DOHH2 (cell line): ENCODE measurements at regions not wholly inside any gene's neighbourhood (a gene's known extent, or its start where the extent isn't known, plus 50 kb on each side); places are given as distances from the start of the nearest gene placed in this dataset.

Experiments
- EZH2phosphoT487 ChIP-seq: fragments of 200-600 bp; sonication (generic); IDR thresholded peaks from 2 replicates; pipeline ENCODE4 v1.6.1; 2017; ENCODE audit warnings: borderline replicate concordance, mild to moderate bottlenecking, antibody characterized with exemption, low read length, moderate library complexity, mixed read lengths
- TF ChIP-seq, protein P1 (sequence below): fragments of 200-600 bp; sonication (generic); IDR thresholded peaks from one replicate; pipeline ENCODE4 v1.5.1; 2014; ENCODE audit warnings: antibody characterized with exemption, mild to moderate bottlenecking, low read depth, low read length; ENCODE audit not compliant: poor library complexity, severe bottlenecking

- TF ChIP-seq, protein P1, sequence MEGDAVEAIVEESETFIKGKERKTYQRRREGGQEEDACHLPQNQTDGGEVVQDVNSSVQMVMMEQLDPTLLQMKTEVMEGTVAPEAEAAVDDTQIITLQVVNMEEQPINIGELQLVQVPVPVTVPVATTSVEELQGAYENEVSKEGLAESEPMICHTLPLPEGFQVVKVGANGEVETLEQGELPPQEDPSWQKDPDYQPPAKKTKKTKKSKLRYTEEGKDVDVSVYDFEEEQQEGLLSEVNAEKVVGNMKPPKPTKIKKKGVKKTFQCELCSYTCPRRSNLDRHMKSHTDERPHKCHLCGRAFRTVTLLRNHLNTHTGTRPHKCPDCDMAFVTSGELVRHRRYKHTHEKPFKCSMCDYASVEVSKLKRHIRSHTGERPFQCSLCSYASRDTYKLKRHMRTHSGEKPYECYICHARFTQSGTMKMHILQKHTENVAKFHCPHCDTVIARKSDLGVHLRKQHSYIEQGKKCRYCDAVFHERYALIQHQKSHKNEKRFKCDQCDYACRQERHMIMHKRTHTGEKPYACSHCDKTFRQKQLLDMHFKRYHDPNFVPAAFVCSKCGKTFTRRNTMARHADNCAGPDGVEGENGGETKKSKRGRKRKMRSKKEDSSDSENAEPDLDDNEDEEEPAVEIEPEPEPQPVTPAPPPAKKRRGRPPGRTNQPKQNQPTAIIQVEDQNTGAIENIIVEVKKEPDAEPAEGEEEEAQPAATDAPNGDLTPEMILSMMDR = no peak
- no peak for TF ChIP-seq EZH2phosphoT487
Measured at GRCh38 chr1:67596674-67597073, 88.3 kb upstream of the GADD45A start.
